ENCODE measurements at regions not wholly inside any gene's neighbourhood (a gene's known extent, or its start where the extent isn't known, plus 50 kb on each side); places are given as distances from the start of the nearest gene placed in this dataset.

- TF ChIP-seq EZH2 (IDR thresholded peaks at IDR 0.05) (no peak), CTCF (IDR thresholded peaks at IDR 0.05) (no peak), EZH2phosphoT487 (IDR thresholded peaks at IDR 0.05) (no peak)
Observed at GRCh38 chr2:144041612-144042011, 478.3 kb downstream of the ZEB2 start.

Data from neural progenitor cell (in vitro differentiated cells).